Fibroblast of lung (primary cell): ENCODE measurements at regions not wholly inside any gene's neighbourhood (a gene's known extent, or its start where the extent isn't known, plus 50 kb on each side); places are given as distances from the start of the nearest gene placed in this dataset.
"Not testable (repeated sequence)": the region's sequence is repeated elsewhere in the genome, so short reads cannot be mapped to it uniquely, and the experiment has no call there.

Experiments used
- DNase-seq, 2 donors: peaks; one replicate each; pipeline versions ENCODE4 v3.0.0 to v3.0.0-alpha.2; 2010; ENCODE audit warnings: low read depth in 2 of 2
- H2AFZ ChIP-seq: 2 replicates; pipeline ENCODE4 v1.5.1; 2012; ENCODE audit warnings: low read length, control low read depth, inconsistent platforms
- H3K27ac ChIP-seq: 2 replicates; pipeline ENCODE4 v1.5.1; 2011; ENCODE audit warnings: low read length, control low read depth; ENCODE audit not compliant: insufficient read depth
- H3K27me3 ChIP-seq: 2 replicates; pipeline ENCODE4 v1.5.1; 2011; ENCODE audit warnings: mild to moderate bottlenecking, low read length; ENCODE audit not compliant: control insufficient read depth, insufficient read depth
- H3K36me3 ChIP-seq: 2 replicates; pipeline ENCODE4 v1.5.1; 2011; ENCODE audit warnings: low read length; ENCODE audit not compliant: control insufficient read depth, insufficient read depth
- H3K4me1 ChIP-seq: 2 replicates; pipeline ENCODE4 v1.5.1; 2011; ENCODE audit warnings: low read length; ENCODE audit not compliant: control insufficient read depth, insufficient read depth; ENCODE audit errors: extremely low read depth
- H3K4me2 ChIP-seq: 2 replicates; pipeline ENCODE4 v1.5.1; 2011; ENCODE audit warnings: low read length, control low read depth; ENCODE audit not compliant: insufficient read depth; ENCODE audit errors: extremely low read depth
- H3K4me3 ChIP-seq, 4 experiments: fragments of 200-600 bp in 1 of 4; sonication (generic) in 1 of 4; replicated peaks in 1 of 4; 2 replicates each; pipeline ENCODE4 v1.5.1; 2011 to 2016; ENCODE audit warnings: low read length in 4 of 4, low read depth in 3 of 4, mild to moderate bottlenecking in 3 of 4, control low read depth in 2 of 4, inconsistent platforms in 1 of 4, mixed read lengths in 1 of 4; ENCODE audit not compliant: insufficient read depth in 1 of 4; ENCODE audit errors: control extremely low read depth in 1 of 4
- H3K79me2 ChIP-seq: 2 replicates; pipeline ENCODE4 v1.5.1; 2012; ENCODE audit warnings: mild to moderate bottlenecking, low read length, inconsistent platforms; ENCODE audit not compliant: control insufficient read depth, insufficient read depth
- H3K9ac ChIP-seq: 2 replicates; pipeline ENCODE4 v1.5.1; 2011; ENCODE audit warnings: mild to moderate bottlenecking, low read length, control low read depth; ENCODE audit not compliant: insufficient read depth
- H3K9me3 ChIP-seq: 2 replicates; pipeline ENCODE4 v1.5.1; 2012; ENCODE audit warnings: low read depth, low read length; ENCODE audit not compliant: control insufficient read depth, insufficient read depth
- H4K20me1 ChIP-seq: 2 replicates; pipeline ENCODE4 v1.5.1; 2011; ENCODE audit warnings: low read length; ENCODE audit not compliant: control insufficient read depth, insufficient read depth; ENCODE audit errors: extremely low read depth
- CTCF ChIP-seq, 2 donors: IDR thresholded peaks in 1 of 2; conservative IDR thresholded peaks in 1 of 2; 1 replicate in 1 of 2; 2 replicates in 1 of 2; pipeline ENCODE4 v1.5.1; 2011 to 2012; ENCODE audit warnings: low read length in 2 of 2, control low read depth in 1 of 2, inconsistent platforms in 1 of 2, low read depth in 1 of 2, mild to moderate bottlenecking in 1 of 2
- EZH2 ChIP-seq: IDR thresholded peaks from 2 replicates; pipeline ENCODE4 v1.5.1; 2012; ENCODE audit warnings: low read length, control low read depth, mild to moderate bottlenecking; ENCODE audit errors: missing control alignments

- H3K27ac ChIP-seq: no peak overlapping the region
- H3K36me3 ChIP-seq: no peaks in the 10 kb centered on the region
- H3K4me1 ChIP-seq: no peaks in the 10 kb centered on the region
- no peaks in the 10 kb centered on the region for H3K79me2 ChIP-seq
- DNase-seq: no peak
- H4K20me1 ChIP-seq: no peaks in the 10 kb centered on the region
- H3K9me3 ChIP-seq: no peaks in the 10 kb centered on the region
- no peak overlapping the region for H2AFZ ChIP-seq
- H3K9ac ChIP-seq: no peak overlapping the region
- TF ChIP-seq EZH2 (no peak), CTCF (conservative IDR thresholded peaks at IDR 0.05 in 1 of 2, IDR thresholded peaks at IDR 0.05 in 1 of 2; ENCODE audit: low read depth in 1 of 2, low read length in 2 of 2) (no peak)
- H3K27me3 ChIP-seq: no peaks in the 10 kb centered on the region
- H3K4me3 ChIP-seq: no peak overlapping the region
- no peak overlapping the region for H3K4me2 ChIP-seq
These were observed 1259.6 kb upstream of the TENM4 start for GRCh38 chr11:80700386-80700785.

- H2AFZ ChIP-seq, H3K9me3 ChIP-seq, H3K27me3 ChIP-seq, H3K4me1 ChIP-seq, H3K79me2 ChIP-seq, DNase-seq, H3K27ac ChIP-seq, H3K4me2 ChIP-seq, H4K20me1 ChIP-seq, H3K36me3 ChIP-seq, H3K4me3 ChIP-seq, H3K9ac ChIP-seq: not testable (repeated sequence)
These were observed 1258.8 kb upstream of the TENM4 start for GRCh38 chr11:80699406-80700177.

GRCh38 chr11:80698637-80699036 lies 1257.8 kb upstream of the TENM4 start:
- Histone ChIP-seq H3K9ac (no peak overlapping the region), H3K79me2 (no peaks in the 10 kb centered on the region), H3K27ac (no peak overlapping the region), H3K4me1 (no peaks in the 10 kb centered on the region), H3K9me3 (no peaks in the 10 kb centered on the region), H3K36me3 (no peaks in the 10 kb centered on the region), H3K27me3 (no peaks in the 10 kb centered on the region), H2AFZ (no peak overlapping the region), H3K4me3 (no peak overlapping the region), H4K20me1 (no peaks in the 10 kb centered on the region), H3K4me2 (no peak overlapping the region)
- no peak for DNase-seq
- no peak for TF ChIP-seq CTCF (conservative IDR thresholded peaks at IDR 0.05 in 1 of 2, IDR thresholded peaks at IDR 0.05 in 1 of 2; ENCODE audit: low read depth in 1 of 2, low read length in 2 of 2)
- no peak for TF ChIP-seq EZH2
